ENCODE measurements at regions not wholly inside any gene's neighbourhood (a gene's known extent, or its start where the extent isn't known, plus 50 kb on each side); places are given as distances from the start of the nearest gene placed in this dataset.

DNA sequence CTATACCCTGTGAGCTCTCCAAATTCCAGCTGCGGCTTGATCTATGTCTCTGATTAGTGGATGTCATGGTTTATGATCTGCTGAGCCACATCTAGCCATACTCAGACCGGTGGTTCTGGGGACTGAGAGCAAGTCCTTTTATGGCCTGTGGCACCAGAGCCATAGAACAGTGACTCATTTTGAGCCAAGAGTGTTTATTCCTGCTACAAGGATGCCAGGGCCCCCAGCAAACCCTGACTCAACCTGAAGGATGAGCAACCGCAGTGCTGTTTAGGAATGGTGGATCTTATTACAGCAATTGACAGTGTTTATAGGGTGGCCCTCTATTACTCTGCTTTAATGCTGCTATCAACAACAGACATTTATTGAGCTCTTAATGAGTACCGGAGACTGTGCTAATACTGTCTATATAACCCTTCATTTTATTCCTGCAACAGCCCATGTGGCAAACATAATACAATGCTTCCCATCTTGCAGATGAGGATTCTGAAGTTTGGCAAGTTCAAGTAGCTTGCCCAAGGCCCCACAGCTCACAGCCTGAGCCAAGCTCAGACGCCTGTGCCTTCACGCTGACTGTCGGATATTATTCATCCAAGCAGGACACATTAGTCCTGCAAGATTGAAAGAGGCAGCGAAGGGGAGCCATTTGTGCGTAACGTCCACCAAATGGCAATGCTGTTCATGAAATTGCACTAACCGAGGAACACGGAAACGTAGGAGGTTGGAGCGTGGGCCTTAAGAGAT lies 273.6 kb upstream of the PWP1 start:
- TF ChIP-seq EP300 (IDR thresholded peaks at IDR 0.05; ENCODE audit: borderline replicate concordance) (no peak), YY1 (IDR thresholded peaks at IDR 0.05; ENCODE audit: low read depth) (no peak), ZBTB7A (IDR thresholded peaks at IDR 0.05; ENCODE audit: low read depth) (no peak), TCF12 (IDR thresholded peaks at IDR 0.05; ENCODE audit: low read depth) (no peak), NFIC (IDR thresholded peaks at IDR 0.05) (no peak), CREB1 (IDR thresholded peaks at IDR 0.05; ENCODE audit: low read depth) (no peak), TAF1 (IDR thresholded peaks at IDR 0.05; ENCODE audit: low read depth) (no peak), EGR1 (IDR thresholded peaks at IDR 0.05) (no peak), TEAD4 (IDR thresholded peaks at IDR 0.05) (no peak), CEBPB (IDR thresholded peaks at IDR 0.05) (no peak), FOXM1 (IDR thresholded peaks at IDR 0.05; ENCODE audit: borderline replicate concordance, low read depth) (no peak), RAD21 (IDR thresholded peaks at IDR 0.05; ENCODE audit: low read depth) (no peak)
- TF ChIP-seq, protein P1, sequence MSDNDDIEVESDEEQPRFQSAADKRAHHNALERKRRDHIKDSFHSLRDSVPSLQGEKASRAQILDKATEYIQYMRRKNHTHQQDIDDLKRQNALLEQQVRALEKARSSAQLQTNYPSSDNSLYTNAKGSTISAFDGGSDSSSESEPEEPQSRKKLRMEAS (IDR thresholded peaks at IDR 0.05): no peak
- TF ChIP-seq, protein P2, sequence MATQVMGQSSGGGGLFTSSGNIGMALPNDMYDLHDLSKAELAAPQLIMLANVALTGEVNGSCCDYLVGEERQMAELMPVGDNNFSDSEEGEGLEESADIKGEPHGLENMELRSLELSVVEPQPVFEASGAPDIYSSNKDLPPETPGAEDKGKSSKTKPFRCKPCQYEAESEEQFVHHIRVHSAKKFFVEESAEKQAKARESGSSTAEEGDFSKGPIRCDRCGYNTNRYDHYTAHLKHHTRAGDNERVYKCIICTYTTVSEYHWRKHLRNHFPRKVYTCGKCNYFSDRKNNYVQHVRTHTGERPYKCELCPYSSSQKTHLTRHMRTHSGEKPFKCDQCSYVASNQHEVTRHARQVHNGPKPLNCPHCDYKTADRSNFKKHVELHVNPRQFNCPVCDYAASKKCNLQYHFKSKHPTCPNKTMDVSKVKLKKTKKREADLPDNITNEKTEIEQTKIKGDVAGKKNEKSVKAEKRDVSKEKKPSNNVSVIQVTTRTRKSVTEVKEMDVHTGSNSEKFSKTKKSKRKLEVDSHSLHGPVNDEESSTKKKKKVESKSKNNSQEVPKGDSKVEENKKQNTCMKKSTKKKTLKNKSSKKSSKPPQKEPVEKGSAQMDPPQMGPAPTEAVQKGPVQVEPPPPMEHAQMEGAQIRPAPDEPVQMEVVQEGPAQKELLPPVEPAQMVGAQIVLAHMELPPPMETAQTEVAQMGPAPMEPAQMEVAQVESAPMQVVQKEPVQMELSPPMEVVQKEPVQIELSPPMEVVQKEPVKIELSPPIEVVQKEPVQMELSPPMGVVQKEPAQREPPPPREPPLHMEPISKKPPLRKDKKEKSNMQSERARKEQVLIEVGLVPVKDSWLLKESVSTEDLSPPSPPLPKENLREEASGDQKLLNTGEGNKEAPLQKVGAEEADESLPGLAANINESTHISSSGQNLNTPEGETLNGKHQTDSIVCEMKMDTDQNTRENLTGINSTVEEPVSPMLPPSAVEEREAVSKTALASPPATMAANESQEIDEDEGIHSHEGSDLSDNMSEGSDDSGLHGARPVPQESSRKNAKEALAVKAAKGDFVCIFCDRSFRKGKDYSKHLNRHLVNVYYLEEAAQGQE (IDR thresholded peaks at IDR 0.05; ENCODE audit: low read depth): no peak
- TF ChIP-seq, protein P3, sequence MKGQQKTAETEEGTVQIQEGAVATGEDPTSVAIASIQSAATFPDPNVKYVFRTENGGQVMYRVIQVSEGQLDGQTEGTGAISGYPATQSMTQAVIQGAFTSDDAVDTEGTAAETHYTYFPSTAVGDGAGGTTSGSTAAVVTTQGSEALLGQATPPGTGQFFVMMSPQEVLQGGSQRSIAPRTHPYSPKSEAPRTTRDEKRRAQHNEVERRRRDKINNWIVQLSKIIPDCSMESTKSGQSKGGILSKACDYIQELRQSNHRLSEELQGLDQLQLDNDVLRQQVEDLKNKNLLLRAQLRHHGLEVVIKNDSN (IDR thresholded peaks at IDR 0.05): no peak

DNA sequence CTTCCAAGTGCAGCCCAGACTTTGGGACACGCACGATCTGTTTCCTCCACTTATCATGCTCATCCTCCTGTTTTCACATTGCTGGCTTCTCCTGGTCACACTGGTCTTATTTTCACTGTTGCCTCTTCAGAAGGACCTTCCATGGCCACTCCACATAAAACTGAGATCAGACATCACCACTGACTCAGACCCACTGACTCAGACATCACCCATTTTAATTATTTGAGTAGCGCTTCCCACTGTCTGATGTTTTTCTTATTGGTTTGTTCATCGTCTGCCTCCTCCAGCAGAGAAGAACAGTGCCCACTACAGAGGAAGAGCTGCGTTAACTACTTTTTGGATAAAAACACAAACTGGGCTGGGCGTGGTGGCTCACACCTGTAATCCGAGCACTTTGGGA lies 270.5 kb upstream of the PWP1 start:
- no peak for TF ChIP-seq YY1 (IDR thresholded peaks at IDR 0.05; ENCODE audit: low read depth)

DNA sequence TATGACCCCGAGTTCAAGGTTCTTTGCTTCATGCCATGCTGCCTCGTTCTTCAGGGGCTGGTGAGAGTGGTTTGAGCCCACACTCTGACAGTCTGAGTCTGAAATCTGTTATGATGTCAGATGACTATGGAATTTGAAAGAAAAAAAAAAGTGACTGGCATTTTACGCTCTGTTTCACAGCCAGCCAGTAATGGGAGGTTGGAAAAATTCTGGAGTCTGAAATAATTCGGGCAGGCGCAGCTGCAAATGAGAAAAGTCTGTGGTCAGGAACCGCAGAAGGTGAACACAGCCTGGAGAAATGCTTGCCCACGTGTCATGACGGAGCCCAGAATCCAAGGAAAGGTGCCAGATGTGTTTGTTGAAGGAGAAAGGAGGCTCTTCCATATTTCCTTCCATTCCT lies 269.8 kb upstream of the PWP1 start:
- TF ChIP-seq FOXM1 (IDR thresholded peaks at IDR 0.05; ENCODE audit: borderline replicate concordance, low read depth) (no peak), YY1 (IDR thresholded peaks at IDR 0.05; ENCODE audit: low read depth) (no peak), TCF12 (IDR thresholded peaks at IDR 0.05; ENCODE audit: low read depth) (no peak), TAF1 (IDR thresholded peaks at IDR 0.05; ENCODE audit: low read depth) (no peak), RAD21 (IDR thresholded peaks at IDR 0.05; ENCODE audit: low read depth) (no peak), CEBPB (IDR thresholded peaks at IDR 0.05) (no peak), NFIC (IDR thresholded peaks at IDR 0.05) (no peak)

DNA sequence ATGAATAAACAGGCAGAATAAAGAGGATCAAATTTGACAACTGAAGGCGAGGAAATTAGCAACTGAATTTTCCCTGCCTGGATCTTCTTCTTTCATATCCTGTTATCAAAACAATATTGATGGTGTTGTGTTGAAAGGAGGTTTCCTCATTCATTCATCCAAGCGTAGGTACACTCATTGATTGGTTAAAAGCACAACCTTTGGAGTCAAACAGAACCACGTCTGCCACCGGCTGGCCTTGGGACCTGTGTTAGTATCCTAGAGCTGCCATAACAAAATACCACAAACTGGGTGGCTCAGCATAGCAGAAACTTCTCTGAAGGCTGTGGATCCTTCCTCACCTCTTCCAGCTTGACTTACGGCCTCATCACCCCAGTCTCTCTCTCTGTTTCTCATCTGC lies 268.6 kb upstream of the PWP1 start:
- TF ChIP-seq EP300 (IDR thresholded peaks at IDR 0.05; ENCODE audit: borderline replicate concordance): no peak
- TF ChIP-seq, protein P2 (IDR thresholded peaks at IDR 0.05; ENCODE audit: low read depth): no peak
- no peak for TF ChIP-seq FOXM1 (IDR thresholded peaks at IDR 0.05; ENCODE audit: borderline replicate concordance, low read depth)
- no peak for TF ChIP-seq RAD21 (IDR thresholded peaks at IDR 0.05; ENCODE audit: low read depth)
- no peak for TF ChIP-seq CREB1 (IDR thresholded peaks at IDR 0.05; ENCODE audit: low read depth)
- TF ChIP-seq NFIC (IDR thresholded peaks at IDR 0.05): no peak
- TF ChIP-seq EGR1 (IDR thresholded peaks at IDR 0.05): no peak
- TF ChIP-seq TAF1 (IDR thresholded peaks at IDR 0.05; ENCODE audit: low read depth): no peak
- no peak for TF ChIP-seq TCF12 (IDR thresholded peaks at IDR 0.05; ENCODE audit: low read depth)

DNA sequence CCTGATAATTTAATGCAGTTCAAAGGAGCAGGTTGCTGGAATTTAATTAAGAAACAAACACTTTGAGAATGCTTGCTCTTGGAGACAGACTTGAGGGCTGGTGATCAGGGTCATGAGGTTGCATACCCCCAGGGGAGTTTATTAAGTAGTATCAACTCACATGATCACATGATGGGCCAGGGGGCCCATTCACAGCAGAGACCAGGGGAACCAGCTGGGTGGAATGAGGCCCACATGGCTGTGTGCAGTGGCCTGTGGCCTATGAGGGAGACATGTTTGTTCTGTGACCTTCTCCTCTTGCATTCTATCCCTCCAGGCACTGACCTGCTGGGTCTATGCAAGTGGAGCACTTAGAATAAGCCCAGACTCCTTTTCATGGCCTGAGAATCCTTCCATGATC lies 266.6 kb upstream of the PWP1 start:
- TF ChIP-seq CREB1 (IDR thresholded peaks at IDR 0.05; ENCODE audit: low read depth) (no peak), CEBPB (IDR thresholded peaks at IDR 0.05) (no peak)

DNA sequence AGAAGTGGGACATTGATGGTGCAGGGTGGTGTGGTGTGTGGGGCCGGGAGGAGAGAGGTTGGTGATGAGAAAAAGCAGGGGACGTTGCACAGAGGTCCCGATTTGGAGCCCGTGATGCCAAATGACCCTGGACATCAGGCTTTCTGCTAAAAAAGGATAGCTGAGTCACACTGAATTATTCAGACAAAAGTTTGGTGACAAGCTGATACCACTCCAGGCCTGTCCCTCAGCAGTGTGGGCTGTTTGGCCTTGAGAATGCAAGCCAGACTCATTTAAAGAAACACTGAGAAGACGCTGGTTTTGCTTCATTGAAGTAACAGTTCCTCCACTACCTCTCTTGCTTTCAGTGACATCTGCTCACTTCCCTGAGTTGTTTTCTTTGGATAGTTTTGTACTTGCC lies 262.1 kb upstream of the PWP1 start:
- TF ChIP-seq TAF1 (IDR thresholded peaks at IDR 0.05; ENCODE audit: low read depth) (no peak), TEAD4 (IDR thresholded peaks at IDR 0.05) (no peak)
- TF ChIP-seq, protein P3 (IDR thresholded peaks at IDR 0.05): no peak

DNA sequence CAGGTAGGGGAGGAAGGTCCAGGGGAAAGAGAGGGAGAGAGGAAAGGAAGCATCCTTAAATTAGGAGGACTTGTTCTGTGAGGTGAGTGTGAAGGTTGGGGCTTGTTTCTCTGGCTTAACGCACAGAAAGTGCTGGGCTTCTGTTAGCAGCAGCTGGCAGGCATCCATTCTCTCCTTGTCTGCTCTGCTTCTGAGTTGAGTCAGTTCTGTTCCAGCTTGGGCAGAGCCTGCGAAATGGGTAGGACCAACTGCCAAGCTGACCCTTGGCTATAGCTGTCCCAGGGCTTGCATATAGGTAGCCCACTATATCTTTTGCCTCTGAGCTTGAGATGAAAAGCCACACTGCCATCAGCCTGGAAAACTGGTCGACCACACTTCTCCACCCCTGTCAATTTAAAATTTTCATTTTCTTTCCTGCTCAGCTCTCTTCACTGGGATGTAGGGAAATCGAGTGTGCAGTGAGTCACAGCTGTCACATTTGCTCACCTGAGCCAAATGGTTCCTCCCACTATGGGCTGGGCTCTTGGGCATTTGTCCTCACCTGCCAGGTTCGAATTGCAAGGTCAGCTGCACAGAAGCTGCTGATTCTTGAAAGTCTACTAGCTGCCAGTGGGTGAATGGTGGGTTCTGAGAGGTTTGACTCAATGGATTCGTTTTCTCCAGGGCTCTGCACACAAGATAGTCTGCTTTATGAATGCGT lies 256.4 kb upstream of the PWP1 start:
- TF ChIP-seq YY1 (IDR thresholded peaks at IDR 0.05; ENCODE audit: low read depth) (no peak), TCF12 (IDR thresholded peaks at IDR 0.05; ENCODE audit: low read depth) (no peak), CEBPB (IDR thresholded peaks at IDR 0.05) (no peak)

Data from Ishikawa (cell line).